Skin of body (tissue), 1 donor: ENCODE measurements at regions not wholly inside any gene's neighbourhood (a gene's known extent, or its start where the extent isn't known, plus 50 kb on each side); places are given as distances from the start of the nearest gene placed in this dataset.

Experiments
- DNase-seq: peaks from one replicate; lab custom pipeline; 2025; lab: John Stamatoyannopoulos, UW

GRCh38 chr6:138550346-138550767 is 51.1 kb upstream of the NHSL1 start:
- no peak for DNase-seq

GRCh38 chr6:138554146-138554545 is 54.9 kb upstream of the NHSL1 start:
- no peak for DNase-seq

GRCh38 chr6:138555421-138555988 is 56.2 kb upstream of the NHSL1 start:
- no peak for DNase-seq

GRCh38 chr6:138557147-138557546 is 57.9 kb upstream of the NHSL1 start:
- DNase-seq = no peak

GRCh38 chr6:138559143-138559542 is 59.8 kb upstream of the NHSL1 start:
- DNase-seq = no peak

GRCh38 chr6:138560130-138560860 is 61.0 kb upstream of the NHSL1 start:
- no peak for DNase-seq

GRCh38 chr6:138562691-138563090 is 63.4 kb upstream of the NHSL1 start:
- DNase-seq = no peak

GRCh38 chr6:138563231-138563630 is 63.9 kb upstream of the NHSL1 start:
- DNase-seq = no peak

GRCh38 chr6:138563650-138564049 is 64.4 kb upstream of the NHSL1 start:
- no peak for DNase-seq

- DNase-seq = no peak
Observed at GRCh38 chr6:138564170-138564721, 65.0 kb upstream of the NHSL1 start.

GRCh38 chr6:138567052-138567451 is 67.8 kb upstream of the NHSL1 start:
- DNase-seq = no peak

GRCh38 chr6:138568997-138569396 is 69.7 kb upstream of the NHSL1 start:
- DNase-seq = no peak

GRCh38 chr6:138569554-138569953 is 70.3 kb upstream of the NHSL1 start:
- no peak for DNase-seq

- DNase-seq = no peak
Observed at GRCh38 chr6:138569970-138570724, 70.9 kb upstream of the NHSL1 start.

GRCh38 chr6:138570725-138571029 is 71.4 kb upstream of the NHSL1 start:
- no peak for DNase-seq

- no peak for DNase-seq
Observed at GRCh38 chr6:138571181-138571580, 71.9 kb upstream of the NHSL1 start.

- DNase-seq = no peak
Observed at GRCh38 chr6:138571585-138572166, 72.4 kb upstream of the NHSL1 start.

GRCh38 chr6:138572167-138572875 is 73.0 kb upstream of the NHSL1 start:
- DNase-seq = peak; percentile 85

GRCh38 chr6:138572885-138573284 is 73.6 kb upstream of the NHSL1 start:
- DNase-seq = no peak

GRCh38 chr6:138575257-138575656 is 76.0 kb upstream of the NHSL1 start:
- no peak for DNase-seq

GRCh38 chr6:138576313-138576712 is 77.0 kb upstream of the NHSL1 start:
- DNase-seq = no peak
